Trophoblast cell (in vitro differentiated cells and primary cell): ENCODE measurements at regions not wholly inside any gene's neighbourhood (a gene's known extent, or its start where the extent isn't known, plus 50 kb on each side); places are given as distances from the start of the nearest gene placed in this dataset.
"Not testable (repeated sequence)": the region's sequence is repeated elsewhere in the genome, so short reads cannot be mapped to it uniquely, and the experiment has no call there.

Experiments used
- DNase-seq, 2 donors: peaks; one replicate each; pipeline ENCODE4 v3.0.0-alpha.2; 2016
- H2AFZ ChIP-seq: 2 replicates; pipeline ENCODE4 v1.6.1; 2013; ENCODE audit warnings: low read length, moderate library complexity, mild to moderate bottlenecking; ENCODE audit not compliant: insufficient read depth, poor library complexity
- H2AK5ac ChIP-seq: 2 replicates; pipeline ENCODE4 v1.6.1; 2013; ENCODE audit warnings: mild to moderate bottlenecking, low read length
- H2BK120ac ChIP-seq: 2 replicates; pipeline ENCODE4 v1.6.1; 2013; ENCODE audit warnings: low read length, mild to moderate bottlenecking, moderate library complexity; ENCODE audit not compliant: insufficient read depth, poor library complexity
- H2BK12ac ChIP-seq: 2 replicates; pipeline ENCODE4 v1.6.1; 2013; ENCODE audit warnings: mild to moderate bottlenecking, low read length, moderate library complexity
- H2BK5ac ChIP-seq: 2 replicates; pipeline ENCODE4 v1.6.1; 2013; ENCODE audit warnings: low read length, low read depth, moderate library complexity, mild to moderate bottlenecking; ENCODE audit not compliant: poor library complexity
- H3K14ac ChIP-seq: 2 replicates; pipeline ENCODE4 v1.6.1; 2013; ENCODE audit warnings: mild to moderate bottlenecking, low read length
- H3K18ac ChIP-seq: 2 replicates; pipeline ENCODE4 v1.6.1; 2013; ENCODE audit warnings: mild to moderate bottlenecking, low read length
- H3K23ac ChIP-seq: 2 replicates; pipeline ENCODE4 v1.6.1; 2013; ENCODE audit warnings: low read length
- H3K27ac ChIP-seq: 2 replicates; pipeline ENCODE4 v1.5.1; 2013; ENCODE audit warnings: low read depth, mild to moderate bottlenecking, inconsistent platforms, low read length, moderate library complexity
- H3K27me3 ChIP-seq: 2 replicates; pipeline ENCODE4 v1.6.1; 2013; ENCODE audit warnings: inconsistent platforms, mild to moderate bottlenecking, low read length, moderate library complexity; ENCODE audit not compliant: insufficient read depth
- H3K36me3 ChIP-seq, 2 experiments: 1 replicate in 1 of 2; 2 replicates in 1 of 2; pipeline ENCODE4 v1.6.1; 2013; ENCODE audit warnings: low read length in 2 of 2, mild to moderate bottlenecking in 2 of 2, moderate library complexity in 1 of 2; ENCODE audit not compliant: insufficient read depth in 2 of 2, control insufficient read depth in 1 of 2
- H3K4ac ChIP-seq: 2 replicates; pipeline ENCODE4 v1.6.1; 2013; ENCODE audit warnings: low read depth, mild to moderate bottlenecking, low read length, moderate library complexity
- H3K4me1 ChIP-seq, 2 experiments: 1 replicate in 1 of 2; 2 replicates in 1 of 2; pipeline ENCODE4 v1.6.1; 2013; ENCODE audit warnings: low read length in 2 of 2, mild to moderate bottlenecking in 2 of 2, moderate library complexity in 1 of 2; ENCODE audit not compliant: insufficient read depth in 2 of 2, control insufficient read depth in 1 of 2
- H3K4me2 ChIP-seq: 2 replicates; pipeline ENCODE4 v1.6.1; 2013; ENCODE audit warnings: inconsistent platforms, mild to moderate bottlenecking, low read length, moderate library complexity
- H3K4me3 ChIP-seq: 2 replicates; pipeline ENCODE4 v1.5.1; 2013; ENCODE audit warnings: mild to moderate bottlenecking, low read depth, low read length, inconsistent platforms
- H3K79me1 ChIP-seq: one replicate; pipeline ENCODE4 v1.6.1; 2013; ENCODE audit warnings: low read length
- H3K79me2 ChIP-seq: 2 replicates; pipeline ENCODE4 v1.6.1; 2013; ENCODE audit warnings: low read length, mild to moderate bottlenecking; ENCODE audit not compliant: control insufficient read depth, insufficient read depth, poor library complexity
- H3K9ac ChIP-seq: 2 replicates; pipeline ENCODE4 v1.6.1; 2013; ENCODE audit warnings: mild to moderate bottlenecking, low read length
- H3K9me3 ChIP-seq: 2 replicates; pipeline ENCODE4 v1.6.1; 2013; ENCODE audit warnings: low read depth, mild to moderate bottlenecking, control low read depth, inconsistent platforms, low read length; ENCODE audit not compliant: insufficient read depth
- H4K12ac ChIP-seq: 2 replicates; pipeline ENCODE4 v1.6.1; 2013; ENCODE audit warnings: low read depth, mild to moderate bottlenecking, low read length, moderate library complexity
- H4K8ac ChIP-seq: 2 replicates; pipeline ENCODE4 v1.6.1; 2013; ENCODE audit warnings: low read depth, mild to moderate bottlenecking, low read length, moderate library complexity
- H4K91ac ChIP-seq: one replicate; pipeline ENCODE4 v1.6.1; 2013; ENCODE audit warnings: low read depth, mild to moderate bottlenecking, low read length, moderate library complexity
- WGBS: extraction: QIAGEN DNeasy Blood & Tissue Kit; methylation state at CpG from one replicate; pipeline ENCODE4 v1.1.7; 2013; ENCODE audit warnings: missing lambda C conversion rate; ENCODE audit not compliant: insufficient read length, insufficient coverage; ENCODE audit errors: extremely low coverage; 5-methylcytosine and 5-hydroxymethylcytosine counted together

DNA sequence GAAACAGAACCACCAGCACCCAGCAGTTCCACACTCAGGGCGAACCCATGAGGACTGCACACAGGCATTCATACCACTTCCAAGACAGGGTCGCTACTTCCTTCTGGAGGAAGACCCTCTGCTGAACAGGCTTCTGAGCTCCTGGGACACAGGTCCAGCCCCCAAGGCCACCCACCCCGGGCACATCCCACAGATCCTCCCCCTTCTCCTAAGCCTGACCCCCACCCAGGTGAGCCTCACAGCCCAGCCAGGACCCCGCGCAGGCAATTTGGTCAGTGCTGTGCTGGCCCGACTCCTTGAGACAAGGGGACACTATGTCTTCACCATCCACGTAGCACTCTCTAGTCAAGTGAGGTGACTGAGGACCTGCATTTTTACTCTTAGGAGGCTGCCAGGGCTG lies 5382.7 kb upstream of the TPTE start:
- not testable (repeated sequence) for H3K4ac ChIP-seq, H4K12ac ChIP-seq, H3K79me1 ChIP-seq, H3K79me2 ChIP-seq, H2BK12ac ChIP-seq, H2AFZ ChIP-seq, H3K23ac ChIP-seq, DNase-seq, H4K8ac ChIP-seq, H3K4me2 ChIP-seq, H3K27me3 ChIP-seq, H2BK5ac ChIP-seq, H3K4me3 ChIP-seq, H3K4me1 ChIP-seq, H2BK120ac ChIP-seq, H3K18ac ChIP-seq, H3K9me3 ChIP-seq, H3K9ac ChIP-seq, H2AK5ac ChIP-seq, H3K14ac ChIP-seq, H4K91ac ChIP-seq, H3K27ac ChIP-seq
- WGBS = no CpG with 5 or more reads among the region's 7 CpGs
- H3K36me3 ChIP-seq = peaks cover 7 to 12% of the 10 kb centered on the region in 2 experiments

- H2BK5ac ChIP-seq, H3K79me1 ChIP-seq, H2AFZ ChIP-seq, H4K91ac ChIP-seq, H2AK5ac ChIP-seq, H3K18ac ChIP-seq, H3K9ac ChIP-seq, H3K23ac ChIP-seq, H3K14ac ChIP-seq, H2BK120ac ChIP-seq, H4K8ac ChIP-seq, H3K4ac ChIP-seq, H3K27me3 ChIP-seq, H3K79me2 ChIP-seq, H3K4me3 ChIP-seq, H2BK12ac ChIP-seq, H3K4me2 ChIP-seq, DNase-seq, H4K12ac ChIP-seq, H3K27ac ChIP-seq, H3K4me1 ChIP-seq, H3K9me3 ChIP-seq: not testable (repeated sequence)
- H3K36me3 ChIP-seq = peaks cover 7 to 12% of the 10 kb centered on the region in 2 experiments
- WGBS = no CpG with 5 or more reads among the region's 11 CpGs
These were observed 5381.9 kb upstream of the TPTE start for GRCh38 chr21:5139528-5139927.

- H2AFZ ChIP-seq = not testable (repeated sequence)
These were observed 5378.4 kb upstream of the TPTE start for GRCh38 chr21:5143011-5143410.

GRCh38 chr21:5144731-5145130 lies 5376.7 kb upstream of the TPTE start:
- H4K12ac ChIP-seq, H3K4me2 ChIP-seq, H3K4ac ChIP-seq, H3K9me3 ChIP-seq, H3K4me1 ChIP-seq, H3K18ac ChIP-seq, H3K79me2 ChIP-seq, H2AFZ ChIP-seq, H3K27me3 ChIP-seq, H4K91ac ChIP-seq, H3K27ac ChIP-seq, H2BK5ac ChIP-seq, H3K14ac ChIP-seq, H4K8ac ChIP-seq, H3K79me1 ChIP-seq, H3K4me3 ChIP-seq, H3K9ac ChIP-seq, H3K23ac ChIP-seq, H2AK5ac ChIP-seq, H2BK12ac ChIP-seq, H3K36me3 ChIP-seq, H2BK120ac ChIP-seq, DNase-seq: not testable (repeated sequence)
- WGBS = no CpG with 5 or more reads among the region's 15 CpGs

More at GRCh38 chr21:5143011-5143410, 5378.4 kb upstream of the TPTE start:
- not testable (repeated sequence) for H3K14ac ChIP-seq, H3K79me2 ChIP-seq, H4K12ac ChIP-seq, H2AK5ac ChIP-seq, H3K9ac ChIP-seq, H4K8ac ChIP-seq, H3K36me3 ChIP-seq, H2BK5ac ChIP-seq, H3K23ac ChIP-seq, H3K4me3 ChIP-seq, H2BK12ac ChIP-seq, DNase-seq, H3K27ac ChIP-seq, H3K4me1 ChIP-seq, H3K79me1 ChIP-seq, H3K18ac ChIP-seq, H4K91ac ChIP-seq, H3K9me3 ChIP-seq, H3K27me3 ChIP-seq, H3K4ac ChIP-seq, H2BK120ac ChIP-seq, H3K4me2 ChIP-seq
- WGBS = no CpG with 5 or more reads among the region's 6 CpGs
